HepG2 (cell line): ENCODE measurements at regions not wholly inside any gene's neighbourhood (a gene's known extent, or its start where the extent isn't known, plus 50 kb on each side); places are given as distances from the start of the nearest gene placed in this dataset.

ENCODE experiments used
- ATAC-seq: fragments of 200-7000 bp; cut with Tn5 transposase; 3 replicates; pipeline ENCODE4 v1.9.1; 2020; ENCODE audit warnings: mild to moderate bottlenecking, moderate library complexity
- BruUV-seq: library from RNA; stranded (reverse); fragments of 400-500 nt; replicated peaks from 2 replicates; lab custom pipeline; 2021; lab: Mats Ljungman, UMichigan
- CTCF ChIA-PET: fragments of 300-600 bp; formaldehyde crosslinking; extraction: SDS; loops from one replicate; lab custom pipeline; 2021; ENCODE audit warnings: low total read pairs, inconsistent platforms, low intra/inter-chr PET ratio; lab: Yijun Ruan, JAX
- POLR2A ChIA-PET: fragments of 350-600 bp; sonication (Branson Sonifier 250); formaldehyde crosslinking; loops from one replicate; lab custom pipeline; 2020; ENCODE audit warnings: antibody characterized with exemption, inconsistent platforms; lab: Yijun Ruan, JAX
- DNase-seq: peaks from one replicate; pipeline ENCODE4 v3.0.0-alpha.2; 2015; ENCODE audit warnings: low spot score
- FAIRE-seq: peaks from 3 replicates; lab custom pipeline; 2011; peaks lifted over from hg19 to GRCh38; lab: Jason Lieb, UNC
- H2AFZ ChIP-seq: one replicate; pipeline ENCODE4 v1.6.1; 2011; ENCODE audit warnings: low read length, inconsistent platforms
- H3K27ac ChIP-seq: fragments of 300-600 bp; 3 replicates; pipeline ENCODE4 v1.8.0; 2011; ENCODE audit warnings: mixed run types, mild to moderate bottlenecking, mixed read lengths, low read length, inconsistent platforms; ENCODE audit not compliant: insufficient read depth; ENCODE audit errors: extremely low read length
- H3K27me3 ChIP-seq, 2 experiments: fragments of 200-600 bp in 1 of 2; 2 replicates in 1 of 2; 3 replicates in 1 of 2; pipeline versions ENCODE4 v1.6.0 to v1.8.0; 2011; ENCODE audit warnings: low read length in 2 of 2, mild to moderate bottlenecking in 2 of 2, moderate library complexity in 2 of 2, inconsistent platforms in 1 of 2; ENCODE audit not compliant: insufficient read depth in 2 of 2, control insufficient read depth in 1 of 2
- H3K36me3 ChIP-seq, 2 experiments: fragments of 200-600 bp in 1 of 2; replicated peaks in 1 of 2; 2 replicates in 1 of 2; 3 replicates in 1 of 2; pipeline versions ENCODE4 v1.5.1 to v1.8.0; 2011; ENCODE audit warnings: low read length in 2 of 2, inconsistent platforms in 1 of 2; ENCODE audit not compliant: insufficient read depth in 2 of 2, control insufficient read depth in 1 of 2
- H3K4me1 ChIP-seq: 2 replicates; pipeline ENCODE4 v1.5.1; 2012; ENCODE audit warnings: low read length, inconsistent platforms; ENCODE audit not compliant: insufficient read depth
- H3K4me2 ChIP-seq: 2 replicates; pipeline ENCODE4 v1.6.0; 2011; ENCODE audit warnings: low read depth, low read length, inconsistent platforms
- H3K4me3 ChIP-seq, 3 experiments: fragments of 200-600 bp in 1 of 3; sonication (generic), shearing (Covaris generic) in 1 of 3; replicated peaks in 1 of 3; 2 replicates each; pipeline ENCODE4 v1.5.1; 2011 to 2016; ENCODE audit warnings: low read length in 3 of 3, inconsistent platforms in 2 of 3, low read depth in 2 of 3, mild to moderate bottlenecking in 2 of 3, control low read depth in 1 of 3, mixed read lengths in 1 of 3; ENCODE audit not compliant: insufficient read depth in 1 of 3
- H3K79me2 ChIP-seq: one replicate; pipeline ENCODE4 v1.6.1; 2011; ENCODE audit warnings: low read length, inconsistent platforms; ENCODE audit not compliant: insufficient read depth
- H3K9ac ChIP-seq: 2 replicates; pipeline ENCODE4 v1.6.0; 2011; ENCODE audit warnings: mild to moderate bottlenecking, low read depth, low read length, inconsistent platforms; ENCODE audit not compliant: insufficient read depth
- H3K9me3 ChIP-seq: 2 replicates; pipeline ENCODE4 v1.5.1; 2012; ENCODE audit warnings: mild to moderate bottlenecking, low read length
- H4K20me1 ChIP-seq: 2 replicates; pipeline ENCODE4 v1.6.0; 2011; ENCODE audit warnings: inconsistent platforms, mild to moderate bottlenecking, low read length, moderate library complexity; ENCODE audit not compliant: insufficient read depth
- HNRNPLL ChIP-seq: fragments of 200-400 bp; formaldehyde crosslinking; IDR thresholded peaks from 2 replicates; pipeline ENCODE4 v1.6.1; 2017; ENCODE audit warnings: mild to moderate bottlenecking, low read depth, low read length; ENCODE audit not compliant: poor library complexity, severe bottlenecking
- PBX2 ChIP-seq: IDR thresholded peaks from 2 replicates; pipeline ENCODE4 v1.6.1; 2016; ENCODE audit warnings: control low read depth
- ZNF276 ChIP-seq: sonication (generic); formaldehyde crosslinking; IDR thresholded peaks from 2 replicates; pipeline ENCODE4 v1.4.0; 2020; ENCODE audit warnings: mild to moderate bottlenecking, low read depth, missing genetic modification reagents
- ZNF616 ChIP-seq: sonication (generic); formaldehyde crosslinking; IDR thresholded peaks from 2 replicates; pipeline ENCODE4 v1.5.0; 2020; ENCODE audit warnings: low read depth, mild to moderate bottlenecking, missing genetic modification reagents
- WGBS: methylation state at CpG from one replicate; pipeline ENCODE4 v1.1.6; 2017; ENCODE audit warnings: low lambda C conversion rate; 5-methylcytosine and 5-hydroxymethylcytosine counted together
- in situ Hi-C: cut with HindIII; loops from 2 replicates; pipeline ENCODE4 v1.10.0; 2017; ENCODE audit warnings: low pct_unique_long_range_greater_than_20kb; ENCODE audit not compliant: extremely low pct_ligation_motif_present
- intact Hi-C: fragments of 100-400 bp; cut with micrococcal nuclease; formaldehyde crosslinking; loops from one replicate; pipeline ENCODE4 v1.10.0; 2022; ENCODE audit not compliant: unreplicated experiment
- TF ChIP-seq, protein P1 (sequence below): sonication (generic); formaldehyde crosslinking; IDR thresholded peaks from 2 replicates; pipeline ENCODE4 v1.9.0; 2021; ENCODE audit warnings: missing genetic modification reagents, mild to moderate bottlenecking, borderline replicate concordance
- TF ChIP-seq, protein P2 (sequence below): sonication (generic); formaldehyde crosslinking; IDR thresholded peaks from 2 replicates; pipeline ENCODE4 v1.4.0; 2020; ENCODE audit warnings: missing genetic modification reagents, borderline replicate concordance
- TF ChIP-seq, protein P3 (sequence below): sonication (generic); formaldehyde crosslinking; conservative IDR thresholded peaks from 2 replicates; pipeline ENCODE4 v1.8.0; 2022; ENCODE audit warnings: mild to moderate bottlenecking, moderate library complexity, missing genetic modification reagents
- TF ChIP-seq, protein P4 (sequence below): sonication (generic); formaldehyde crosslinking; IDR thresholded peaks from 2 replicates; pipeline ENCODE4 v1.4.0; 2020; ENCODE audit warnings: missing genetic modification reagents, low read depth, mild to moderate bottlenecking, borderline replicate concordance

GRCh38 chr2:147392180-147392579 is 452.6 kb upstream of the ACVR2A start:
- ChIA-PET POLR2A (no interaction called here), CTCF (no interaction called here)
- Histone ChIP-seq H3K4me1 (no peaks in the 10 kb centered on the region), H4K20me1 (no peaks in the 10 kb centered on the region), H3K27me3 (no peaks in the 10 kb centered on the region), H3K36me3 (no peaks in the 10 kb centered on the region), H3K4me3 (no peak overlapping the region), H3K27ac (no peak overlapping the region), H3K4me2 (no peak overlapping the region), H3K9me3 (no peaks in the 10 kb centered on the region), H3K9ac (no peak overlapping the region), H3K79me2 (no peaks in the 10 kb centered on the region), H2AFZ (no peak overlapping the region)
- no peak for FAIRE-seq
- TF ChIP-seq ZNF276 (CRISPR knock-in tag) (no peak), ZNF616 (CRISPR knock-in tag) (no peak), PBX2 (CRISPR knock-in tag) (no peak), HNRNPLL (no peak)
- TF ChIP-seq, protein P1, sequence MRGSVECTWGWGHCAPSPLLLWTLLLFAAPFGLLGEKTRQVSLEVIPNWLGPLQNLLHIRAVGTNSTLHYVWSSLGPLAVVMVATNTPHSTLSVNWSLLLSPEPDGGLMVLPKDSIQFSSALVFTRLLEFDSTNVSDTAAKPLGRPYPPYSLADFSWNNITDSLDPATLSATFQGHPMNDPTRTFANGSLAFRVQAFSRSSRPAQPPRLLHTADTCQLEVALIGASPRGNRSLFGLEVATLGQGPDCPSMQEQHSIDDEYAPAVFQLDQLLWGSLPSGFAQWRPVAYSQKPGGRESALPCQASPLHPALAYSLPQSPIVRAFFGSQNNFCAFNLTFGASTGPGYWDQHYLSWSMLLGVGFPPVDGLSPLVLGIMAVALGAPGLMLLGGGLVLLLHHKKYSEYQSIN = no peak
- TF ChIP-seq, protein P2, sequence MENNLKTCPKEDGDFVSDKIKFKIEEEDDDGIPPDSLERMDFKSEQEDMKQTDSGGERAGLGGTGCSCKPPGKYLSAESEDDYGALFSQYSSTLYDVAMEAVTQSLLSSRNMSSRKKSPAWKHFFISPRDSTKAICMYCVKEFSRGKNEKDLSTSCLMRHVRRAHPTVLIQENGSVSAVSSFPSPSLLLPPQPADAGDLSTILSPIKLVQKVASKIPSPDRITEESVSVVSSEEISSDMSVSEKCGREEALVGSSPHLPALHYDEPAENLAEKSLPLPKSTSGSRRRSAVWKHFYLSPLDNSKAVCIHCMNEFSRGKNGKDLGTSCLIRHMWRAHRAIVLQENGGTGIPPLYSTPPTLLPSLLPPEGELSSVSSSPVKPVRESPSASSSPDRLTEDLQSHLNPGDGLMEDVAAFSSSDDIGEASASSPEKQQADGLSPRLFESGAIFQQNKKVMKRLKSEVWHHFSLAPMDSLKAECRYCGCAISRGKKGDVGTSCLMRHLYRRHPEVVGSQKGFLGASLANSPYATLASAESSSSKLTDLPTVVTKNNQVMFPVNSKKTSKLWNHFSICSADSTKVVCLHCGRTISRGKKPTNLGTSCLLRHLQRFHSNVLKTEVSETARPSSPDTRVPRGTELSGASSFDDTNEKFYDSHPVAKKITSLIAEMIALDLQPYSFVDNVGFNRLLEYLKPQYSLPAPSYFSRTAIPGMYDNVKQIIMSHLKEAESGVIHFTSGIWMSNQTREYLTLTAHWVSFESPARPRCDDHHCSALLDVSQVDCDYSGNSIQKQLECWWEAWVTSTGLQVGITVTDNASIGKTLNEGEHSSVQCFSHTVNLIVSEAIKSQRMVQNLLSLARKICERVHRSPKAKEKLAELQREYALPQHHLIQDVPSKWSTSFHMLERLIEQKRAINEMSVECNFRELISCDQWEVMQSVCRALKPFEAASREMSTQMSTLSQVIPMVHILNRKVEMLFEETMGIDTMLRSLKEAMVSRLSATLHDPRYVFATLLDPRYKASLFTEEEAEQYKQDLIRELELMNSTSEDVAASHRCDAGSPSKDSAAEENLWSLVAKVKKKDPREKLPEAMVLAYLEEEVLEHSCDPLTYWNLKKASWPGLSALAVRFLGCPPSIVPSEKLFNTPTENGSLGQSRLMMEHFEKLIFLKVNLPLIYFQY (CRISPR knock-in tag) = no peak
- TF ChIP-seq, protein P3, sequence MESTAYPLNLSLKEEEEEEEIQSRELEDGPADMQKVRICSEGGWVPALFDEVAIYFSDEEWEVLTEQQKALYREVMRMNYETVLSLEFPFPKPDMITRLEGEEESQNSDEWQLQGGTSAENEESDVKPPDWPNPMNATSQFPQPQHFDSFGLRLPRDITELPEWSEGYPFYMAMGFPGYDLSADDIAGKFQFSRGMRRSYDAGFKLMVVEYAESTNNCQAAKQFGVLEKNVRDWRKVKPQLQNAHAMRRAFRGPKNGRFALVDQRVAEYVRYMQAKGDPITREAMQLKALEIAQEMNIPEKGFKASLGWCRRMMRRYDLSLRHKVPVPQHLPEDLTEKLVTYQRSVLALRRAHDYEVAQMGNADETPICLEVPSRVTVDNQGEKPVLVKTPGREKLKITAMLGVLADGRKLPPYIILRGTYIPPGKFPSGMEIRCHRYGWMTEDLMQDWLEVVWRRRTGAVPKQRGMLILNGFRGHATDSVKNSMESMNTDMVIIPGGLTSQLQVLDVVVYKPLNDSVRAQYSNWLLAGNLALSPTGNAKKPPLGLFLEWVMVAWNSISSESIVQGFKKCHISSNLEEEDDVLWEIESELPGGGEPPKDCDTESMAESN (CRISPR knock-in tag) = no peak
- TF ChIP-seq, protein P4, sequence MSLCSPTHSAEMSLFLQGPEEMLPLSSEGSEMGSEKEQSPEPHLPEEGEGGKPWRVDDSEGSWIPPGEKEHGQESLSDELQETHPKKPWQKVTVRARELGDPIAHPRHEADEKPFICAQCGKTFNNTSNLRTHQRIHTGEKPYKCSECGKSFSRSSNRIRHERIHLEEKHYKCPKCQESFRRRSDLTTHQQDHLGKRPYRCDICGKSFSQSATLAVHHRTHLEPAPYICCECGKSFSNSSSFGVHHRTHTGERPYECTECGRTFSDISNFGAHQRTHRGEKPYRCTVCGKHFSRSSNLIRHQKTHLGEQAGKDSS = no peak
- DNase-seq = no peak
- in situ Hi-C loops (loop anchor here (25.0 kb wide), 1 partner anchor 520 kb away; no protein-coding TSS in a partner anchor), intact Hi-C loops (no loop called here)
- no peak for ATAC-seq
- WGBS = 7% methylated on average over 3 of the region's 3 CpGs
- BruUV-seq = no TSS peak
